ENCODE measurements at regions not wholly inside any gene's neighbourhood (a gene's known extent, or its start where the extent isn't known, plus 50 kb on each side); places are given as distances from the start of the nearest gene placed in this dataset.

- TF ChIP-seq RAD21 (IDR thresholded peaks at IDR 0.05) (no peak), SP1 (IDR thresholded peaks at IDR 0.05) (no peak)
These were observed 147.2 kb downstream of the ISOC1 start (continued) for GRCh38 chr5:129241755-129242154.

DNA sequence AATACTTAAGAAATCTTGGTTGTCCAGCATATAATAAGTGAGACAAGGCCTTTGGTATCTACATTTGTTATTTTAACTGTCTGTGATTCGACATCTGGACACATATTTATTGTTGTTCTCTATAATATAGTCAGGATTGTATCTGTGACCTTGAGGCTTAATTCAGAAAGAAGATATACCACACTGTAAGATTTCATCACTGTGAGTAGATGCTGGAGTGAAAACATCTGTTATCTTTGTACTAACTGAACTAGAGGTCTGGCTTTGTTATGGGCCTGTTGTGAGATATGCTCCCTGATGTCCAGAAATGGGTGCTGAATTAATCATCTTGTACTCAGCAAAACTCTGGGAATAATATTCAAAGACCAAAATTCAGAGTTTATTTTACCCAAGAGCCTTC lies 148.5 kb downstream of the ISOC1 start:
- Histone ChIP-seq H3K27me3 (ENCODE audit: control insufficient read depth in 4 of 4, insufficient read depth in 4 of 4, low read length in 3 of 4) (no peaks in the 10 kb centered on the region), H3K27ac (ENCODE audit: low read depth in 1 of 2, low read length in 2 of 2) (no peak overlapping the region), H3K36me3 (ENCODE audit: control insufficient read depth in 4 of 4, insufficient read depth in 3 of 4, low read depth in 1 of 4, low read length in 3 of 4) (no peaks in the 10 kb centered on the region), H3K4me3 (ENCODE audit: low read depth in 1 of 3, low read length in 3 of 3) (no peak overlapping the region), H3K9ac (ENCODE audit: low read depth in 1 of 2, low read length in 2 of 2) (no peak overlapping the region), H3K4me1 (ENCODE audit: control insufficient read depth in 4 of 4, insufficient read depth in 4 of 4, low read length in 3 of 4) (no peaks in the 10 kb centered on the region), H3K9me3 (ENCODE audit: control insufficient read depth in 4 of 4, low read length in 3 of 4) (no peaks in the 10 kb centered on the region)
- TF ChIP-seq RAD21 (IDR thresholded peaks at IDR 0.05): no peak
- no peak for TF ChIP-seq TAF1 (conservative IDR thresholded peaks at IDR 0.05)
- TF ChIP-seq GABPA (IDR thresholded peaks at IDR 0.05 in 1 of 2, conservative IDR thresholded peaks at IDR 0.05 in 1 of 2): no peak
- TF ChIP-seq FOXA2 (IDR thresholded peaks at IDR 0.05): no peak
- TF ChIP-seq, protein P1, sequence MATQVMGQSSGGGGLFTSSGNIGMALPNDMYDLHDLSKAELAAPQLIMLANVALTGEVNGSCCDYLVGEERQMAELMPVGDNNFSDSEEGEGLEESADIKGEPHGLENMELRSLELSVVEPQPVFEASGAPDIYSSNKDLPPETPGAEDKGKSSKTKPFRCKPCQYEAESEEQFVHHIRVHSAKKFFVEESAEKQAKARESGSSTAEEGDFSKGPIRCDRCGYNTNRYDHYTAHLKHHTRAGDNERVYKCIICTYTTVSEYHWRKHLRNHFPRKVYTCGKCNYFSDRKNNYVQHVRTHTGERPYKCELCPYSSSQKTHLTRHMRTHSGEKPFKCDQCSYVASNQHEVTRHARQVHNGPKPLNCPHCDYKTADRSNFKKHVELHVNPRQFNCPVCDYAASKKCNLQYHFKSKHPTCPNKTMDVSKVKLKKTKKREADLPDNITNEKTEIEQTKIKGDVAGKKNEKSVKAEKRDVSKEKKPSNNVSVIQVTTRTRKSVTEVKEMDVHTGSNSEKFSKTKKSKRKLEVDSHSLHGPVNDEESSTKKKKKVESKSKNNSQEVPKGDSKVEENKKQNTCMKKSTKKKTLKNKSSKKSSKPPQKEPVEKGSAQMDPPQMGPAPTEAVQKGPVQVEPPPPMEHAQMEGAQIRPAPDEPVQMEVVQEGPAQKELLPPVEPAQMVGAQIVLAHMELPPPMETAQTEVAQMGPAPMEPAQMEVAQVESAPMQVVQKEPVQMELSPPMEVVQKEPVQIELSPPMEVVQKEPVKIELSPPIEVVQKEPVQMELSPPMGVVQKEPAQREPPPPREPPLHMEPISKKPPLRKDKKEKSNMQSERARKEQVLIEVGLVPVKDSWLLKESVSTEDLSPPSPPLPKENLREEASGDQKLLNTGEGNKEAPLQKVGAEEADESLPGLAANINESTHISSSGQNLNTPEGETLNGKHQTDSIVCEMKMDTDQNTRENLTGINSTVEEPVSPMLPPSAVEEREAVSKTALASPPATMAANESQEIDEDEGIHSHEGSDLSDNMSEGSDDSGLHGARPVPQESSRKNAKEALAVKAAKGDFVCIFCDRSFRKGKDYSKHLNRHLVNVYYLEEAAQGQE (IDR thresholded peaks at IDR 0.05): no peak
- no peak for TF ChIP-seq JUND (IDR thresholded peaks at IDR 0.05)
- TF ChIP-seq, protein P2, sequence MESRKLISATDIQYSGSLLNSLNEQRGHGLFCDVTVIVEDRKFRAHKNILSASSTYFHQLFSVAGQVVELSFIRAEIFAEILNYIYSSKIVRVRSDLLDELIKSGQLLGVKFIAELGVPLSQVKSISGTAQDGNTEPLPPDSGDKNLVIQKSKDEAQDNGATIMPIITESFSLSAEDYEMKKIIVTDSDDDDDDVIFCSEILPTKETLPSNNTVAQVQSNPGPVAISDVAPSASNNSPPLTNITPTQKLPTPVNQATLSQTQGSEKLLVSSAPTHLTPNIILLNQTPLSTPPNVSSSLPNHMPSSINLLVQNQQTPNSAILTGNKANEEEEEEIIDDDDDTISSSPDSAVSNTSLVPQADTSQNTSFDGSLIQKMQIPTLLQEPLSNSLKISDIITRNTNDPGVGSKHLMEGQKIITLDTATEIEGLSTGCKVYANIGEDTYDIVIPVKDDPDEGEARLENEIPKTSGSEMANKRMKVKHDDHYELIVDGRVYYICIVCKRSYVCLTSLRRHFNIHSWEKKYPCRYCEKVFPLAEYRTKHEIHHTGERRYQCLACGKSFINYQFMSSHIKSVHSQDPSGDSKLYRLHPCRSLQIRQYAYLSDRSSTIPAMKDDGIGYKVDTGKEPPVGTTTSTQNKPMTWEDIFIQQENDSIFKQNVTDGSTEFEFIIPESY (IDR thresholded peaks at IDR 0.05): no peak
- TF ChIP-seq HNF4A (conservative IDR thresholded peaks at IDR 0.05): no peak
- WGBS: 78% methylated on average over 1 of the region's 1 CpG
- no peak for DNase-seq (ENCODE audit: low spot score)

- Histone ChIP-seq H3K4me3 (ENCODE audit: low read depth in 1 of 3, low read length in 3 of 3) (no peak overlapping the region), H3K27me3 (ENCODE audit: control insufficient read depth in 4 of 4, insufficient read depth in 4 of 4, low read length in 3 of 4) (no peaks in the 10 kb centered on the region)
These were observed 149.9 kb downstream of the ISOC1 start for GRCh38 chr5:129244478-129244877.

GRCh38 chr5:129245489-129245888 lies 150.9 kb downstream of the ISOC1 start:
- Histone ChIP-seq H3K36me3 (ENCODE audit: control insufficient read depth in 4 of 4, insufficient read depth in 3 of 4, low read depth in 1 of 4, low read length in 3 of 4) (no peaks in the 10 kb centered on the region), H3K9ac (ENCODE audit: low read depth in 1 of 2, low read length in 2 of 2) (no peak overlapping the region), H3K9me3 (ENCODE audit: control insufficient read depth in 4 of 4, low read length in 3 of 4) (no peaks in the 10 kb centered on the region), H3K27me3 (ENCODE audit: control insufficient read depth in 4 of 4, insufficient read depth in 4 of 4, low read length in 3 of 4) (no peaks in the 10 kb centered on the region), H3K4me1 (ENCODE audit: control insufficient read depth in 4 of 4, insufficient read depth in 4 of 4, low read length in 3 of 4) (no peaks in the 10 kb centered on the region), H3K4me3 (ENCODE audit: low read depth in 1 of 3, low read length in 3 of 3) (no peak overlapping the region), H3K27ac (ENCODE audit: low read depth in 1 of 2, low read length in 2 of 2) (no peak overlapping the region)
- no peak for DNase-seq (ENCODE audit: low spot score)
- TF ChIP-seq, protein P3, sequence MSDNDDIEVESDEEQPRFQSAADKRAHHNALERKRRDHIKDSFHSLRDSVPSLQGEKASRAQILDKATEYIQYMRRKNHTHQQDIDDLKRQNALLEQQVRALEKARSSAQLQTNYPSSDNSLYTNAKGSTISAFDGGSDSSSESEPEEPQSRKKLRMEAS (IDR thresholded peaks at IDR 0.05): no peak
- TF ChIP-seq YY1 (IDR thresholded peaks at IDR 0.05): no peak
- TF ChIP-seq EGR1 (IDR thresholded peaks at IDR 0.05; ENCODE audit: low read depth in 2 of 2): no peak
- no peak for TF ChIP-seq HNF4G (IDR thresholded peaks at IDR 0.05)
- no peak for TF ChIP-seq SP1 (IDR thresholded peaks at IDR 0.05)
- no peak for TF ChIP-seq NR2F2 (IDR thresholded peaks at IDR 0.05)

More at GRCh38 chr5:129244478-129244877, 149.9 kb downstream of the ISOC1 start:
- 92% methylated on average over 1 of the region's 1 CpG for WGBS
- Histone ChIP-seq H3K4me1 (ENCODE audit: control insufficient read depth in 4 of 4, insufficient read depth in 4 of 4, low read length in 3 of 4) (no peaks in the 10 kb centered on the region), H3K9ac (ENCODE audit: low read depth in 1 of 2, low read length in 2 of 2) (no peak overlapping the region), H3K36me3 (ENCODE audit: control insufficient read depth in 4 of 4, insufficient read depth in 3 of 4, low read depth in 1 of 4, low read length in 3 of 4) (no peaks in the 10 kb centered on the region), H3K9me3 (ENCODE audit: control insufficient read depth in 4 of 4, low read length in 3 of 4) (no peaks in the 10 kb centered on the region), H3K27ac (ENCODE audit: low read depth in 1 of 2, low read length in 2 of 2) (no peak overlapping the region)
- DNase-seq (ENCODE audit: low spot score): no peak
- no peak for TF ChIP-seq HNF4A (conservative IDR thresholded peaks at IDR 0.05)
- no peak for TF ChIP-seq FOXA1 (IDR thresholded peaks at IDR 0.05)
- no peak for TF ChIP-seq FOXA2 (IDR thresholded peaks at IDR 0.05)
- no peak for TF ChIP-seq GABPA (IDR thresholded peaks at IDR 0.05 in 1 of 2, conservative IDR thresholded peaks at IDR 0.05 in 1 of 2)
